Brain pericyte (primary cell): ENCODE measurements at regions not wholly inside any gene's neighbourhood (a gene's known extent, or its start where the extent isn't known, plus 50 kb on each side); places are given as distances from the start of the nearest gene placed in this dataset.

ENCODE experiments used
- DNase-seq: peaks from one replicate; pipeline ENCODE4 v3.0.0-alpha.2; 2012; ENCODE audit warnings: low read depth, low spot score

DNA sequence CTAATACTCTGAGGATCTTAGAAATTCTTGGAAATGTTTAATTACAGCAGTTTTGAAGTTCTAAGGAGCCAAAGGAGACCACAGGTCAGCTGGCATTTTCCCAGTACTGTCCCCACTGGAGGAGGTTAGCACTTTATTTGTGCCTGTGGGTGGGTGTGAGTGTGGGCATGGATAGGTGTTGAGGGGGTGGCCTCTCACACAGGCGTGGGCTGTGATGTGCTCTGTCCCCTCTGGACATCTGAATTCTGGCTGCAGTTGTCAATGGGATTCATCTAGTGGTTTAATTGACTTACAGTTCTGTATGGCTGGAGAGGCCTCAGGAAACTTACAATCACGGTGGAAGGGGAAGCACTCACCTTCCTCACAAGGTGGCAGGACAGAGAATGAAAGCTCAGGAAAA is 135.4 kb upstream of the NAMPT start:
- no peak for DNase-seq

DNA sequence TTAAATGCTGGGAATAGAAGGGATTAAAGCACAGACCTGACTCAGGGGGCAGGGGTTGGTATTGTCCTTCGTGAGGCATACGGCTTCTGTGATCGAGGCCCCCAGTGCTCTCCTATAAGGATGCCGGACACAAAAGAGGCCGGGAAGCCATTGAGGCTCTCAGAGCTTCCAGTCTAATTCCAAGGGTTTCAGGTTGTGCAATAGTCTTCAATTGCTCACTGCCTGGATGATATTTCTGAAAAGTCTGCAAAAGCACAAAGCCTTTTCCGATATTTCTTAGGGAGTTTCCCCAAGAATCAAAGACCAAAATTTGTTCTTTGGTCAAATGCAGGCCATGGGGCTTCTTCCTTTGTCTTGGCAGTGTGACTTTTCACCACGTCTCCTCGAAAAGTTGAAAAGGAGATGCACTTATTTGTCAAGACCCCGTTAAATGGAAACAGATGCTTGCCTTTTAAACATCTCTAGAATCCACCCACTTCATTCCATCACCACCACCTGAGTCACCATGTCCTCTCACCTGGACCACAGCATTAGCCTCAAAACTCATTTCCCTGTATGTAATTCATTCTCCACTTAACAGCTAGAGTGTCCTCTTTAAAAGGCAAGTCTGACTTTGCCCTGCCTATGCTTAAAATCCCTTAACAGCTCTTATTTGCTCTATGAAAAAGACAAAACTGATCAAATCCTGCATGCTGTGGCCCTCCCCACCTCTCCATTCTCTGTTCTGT is 134.8 kb upstream of the NAMPT start:
- DNase-seq, result no peak

DNA sequence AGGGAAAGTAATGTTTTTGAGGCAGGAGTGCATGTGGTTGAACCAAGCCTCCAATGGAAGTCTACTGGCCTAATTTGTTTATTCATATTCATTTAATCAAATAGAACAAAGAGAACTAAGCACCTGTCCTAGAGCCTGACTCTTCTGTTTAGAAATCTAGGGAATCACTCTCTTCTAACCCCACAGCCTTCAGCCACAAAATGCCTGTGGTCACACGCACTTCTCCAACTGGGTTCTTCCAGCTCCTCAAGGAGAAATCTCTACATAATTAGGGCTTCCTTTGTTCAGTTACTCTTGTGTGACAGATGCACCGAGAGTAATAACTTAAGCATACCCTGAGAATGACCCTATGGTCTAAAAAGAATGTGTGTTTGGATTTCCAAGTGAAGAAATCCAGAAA is 133.7 kb upstream of the NAMPT start:
- DNase-seq, result no peak

DNA sequence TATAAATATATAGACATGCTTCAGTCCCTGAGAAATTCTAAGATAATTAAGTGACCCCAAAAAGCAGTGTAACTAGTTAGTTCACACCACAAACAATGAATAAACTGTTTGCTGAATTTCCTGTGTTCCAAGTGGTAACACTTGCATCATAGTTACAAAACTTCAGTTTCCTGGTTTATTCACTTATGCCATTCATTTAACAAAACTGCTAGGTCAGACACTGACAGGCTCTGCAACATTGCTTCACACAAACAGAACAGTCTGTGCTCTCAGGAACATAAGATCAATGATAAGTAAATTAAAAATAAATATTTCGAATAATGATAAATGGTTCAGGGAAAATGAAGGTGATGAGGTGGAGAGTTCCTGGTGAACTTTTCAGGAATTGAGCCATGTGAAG is 133.3 kb upstream of the NAMPT start:
- DNase-seq, result no peak

DNA sequence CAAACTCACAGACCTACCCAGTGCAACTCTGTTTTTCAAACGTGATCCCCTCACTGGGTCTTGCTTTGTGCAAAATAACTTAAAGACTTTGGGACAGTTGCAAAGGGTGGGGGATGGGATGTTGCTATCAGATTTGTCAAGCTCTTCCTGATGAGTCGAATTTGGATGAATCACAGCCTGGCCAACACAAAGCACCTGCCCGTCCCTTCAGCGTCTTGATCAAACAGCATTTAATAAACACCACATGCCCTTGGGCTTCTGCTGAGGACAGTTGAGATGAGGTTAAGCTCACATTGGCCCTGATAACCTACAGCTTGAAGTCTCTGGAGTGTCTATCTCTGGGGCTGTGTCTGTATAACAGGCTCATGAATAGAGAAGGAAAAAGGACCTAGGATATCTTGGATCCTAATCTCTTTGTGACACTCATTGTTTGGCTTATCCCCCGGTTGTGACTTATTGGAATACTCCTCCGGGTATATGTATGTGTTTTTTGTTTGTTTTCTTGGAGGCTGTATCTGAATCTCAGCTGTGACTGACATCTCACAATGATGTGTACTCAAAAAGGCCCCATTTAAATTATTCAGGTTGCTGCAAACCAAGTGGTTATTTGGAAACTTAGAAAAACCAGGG is 132.6 kb upstream of the NAMPT start:
- DNase-seq, result no peak

DNA sequence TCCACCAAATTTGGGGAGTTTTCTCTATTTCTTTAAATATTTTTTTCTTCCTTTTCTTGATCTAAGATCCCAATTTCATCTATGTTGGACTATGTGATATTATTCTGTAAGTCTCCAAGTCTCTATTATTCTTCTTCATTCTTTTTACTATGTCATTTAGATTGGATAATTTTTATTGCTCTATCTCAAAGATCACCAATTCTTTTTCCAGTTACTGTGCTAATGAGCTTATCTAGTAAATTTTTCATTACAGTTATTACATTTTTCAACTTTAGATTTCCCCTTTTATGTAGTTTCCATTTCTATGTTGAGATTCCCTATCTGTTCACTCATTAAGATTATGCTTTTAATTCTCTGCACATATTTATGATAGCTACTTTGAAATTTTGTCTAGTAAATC is 131.6 kb upstream of the NAMPT start:
- DNase-seq, result no peak

DNA sequence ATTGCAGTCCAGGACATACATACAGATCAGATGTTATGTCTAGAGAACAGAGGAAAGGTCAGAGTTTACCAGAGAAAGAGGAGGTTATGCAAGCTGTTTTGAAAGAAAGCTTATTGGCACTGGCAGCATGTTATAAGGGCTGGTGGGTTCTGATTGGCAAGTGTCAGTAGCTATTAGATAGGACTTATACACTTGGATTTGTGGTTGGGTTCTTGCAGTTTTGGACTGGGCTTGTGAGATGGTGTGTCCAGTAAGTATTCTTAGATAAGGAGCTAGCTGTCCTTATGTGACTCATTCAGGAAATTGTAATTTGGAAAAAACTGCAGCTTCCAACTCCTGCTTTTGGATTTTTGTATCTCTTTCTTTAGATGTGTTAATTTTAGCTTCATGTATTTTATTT is 130.7 kb upstream of the NAMPT start:
- DNase-seq, result no peak

DNA sequence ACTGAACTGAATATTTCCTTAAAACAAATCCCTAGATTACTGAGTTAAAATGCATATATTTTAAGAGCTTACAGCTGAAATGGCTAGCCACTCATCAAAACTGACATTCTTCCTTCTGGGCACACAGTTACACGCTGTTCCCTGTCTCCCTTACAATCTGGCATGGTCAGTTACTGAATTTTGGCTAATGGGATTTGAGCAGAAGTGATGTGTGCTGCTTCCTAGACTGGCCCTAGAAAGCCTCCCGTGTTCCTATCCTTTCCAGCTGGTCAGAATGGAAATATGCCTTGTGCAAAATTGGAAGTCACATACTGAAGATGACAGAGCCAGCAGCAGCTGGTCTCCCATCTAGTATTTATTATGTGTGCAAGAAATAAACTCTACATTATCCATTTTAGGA is 128.7 kb upstream of the NAMPT start:
- DNase-seq, result no peak

DNA sequence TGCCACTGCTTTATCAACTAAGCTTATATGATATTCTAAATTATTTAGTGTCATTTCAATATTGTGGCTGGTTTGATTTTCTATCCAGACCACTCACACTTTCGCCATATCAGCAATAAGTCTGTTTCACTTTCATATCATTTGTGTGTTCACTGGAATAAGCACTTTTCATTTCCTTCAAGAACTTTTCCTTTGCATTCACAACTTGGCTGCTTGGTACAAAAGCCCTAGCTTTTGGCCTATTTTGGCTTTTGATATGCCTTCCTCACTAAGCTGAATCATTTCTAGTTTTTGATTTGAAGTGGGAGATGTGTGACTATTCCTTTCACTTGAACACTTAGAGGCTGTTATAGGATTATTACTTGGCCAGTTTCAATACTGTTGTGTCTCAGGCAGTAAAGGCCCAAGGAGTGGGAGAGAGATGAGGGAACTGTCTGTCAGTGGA is 120.9 kb upstream of the NAMPT start:
- DNase-seq, result no peak

DNA sequence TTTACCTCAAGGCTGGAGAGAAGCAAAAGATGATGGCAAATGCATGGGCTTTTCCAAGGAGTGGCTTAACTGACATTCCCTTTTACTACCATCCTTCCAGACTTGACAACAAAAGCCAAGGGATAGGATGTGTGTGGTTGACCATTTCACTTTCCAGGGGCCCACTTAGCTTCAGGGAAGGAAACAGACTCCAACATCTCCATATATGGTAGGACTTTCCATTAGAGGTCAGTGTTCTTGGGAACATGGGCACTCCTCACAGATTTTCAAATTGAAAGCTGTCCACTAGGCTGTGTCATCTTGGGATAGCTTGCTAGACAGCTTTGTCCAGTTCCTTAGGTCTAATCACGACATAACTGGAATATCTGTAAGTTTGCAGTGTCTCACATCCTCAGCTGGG is 118.1 kb upstream of the NAMPT start:
- DNase-seq, result no peak

DNA sequence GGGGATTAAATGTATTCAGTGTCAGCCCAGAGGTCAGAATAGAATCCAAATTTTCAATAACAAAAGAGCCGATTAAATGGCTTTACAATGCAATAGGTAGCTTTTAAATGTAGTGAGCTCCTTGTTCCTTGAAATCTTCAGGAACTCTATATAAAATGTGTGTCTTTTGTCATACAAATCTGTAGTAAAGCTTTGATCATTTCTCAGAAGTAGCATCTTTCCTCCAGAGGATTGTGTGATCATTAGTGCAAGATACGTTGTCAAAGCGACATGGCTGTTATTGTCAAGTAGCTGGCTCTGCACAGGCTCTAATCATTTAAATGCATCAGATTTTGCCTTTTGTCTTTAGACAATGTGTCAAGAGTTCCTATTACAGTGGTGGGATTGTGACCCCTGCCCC is 116.1 kb upstream of the NAMPT start:
- no peak for DNase-seq

DNA sequence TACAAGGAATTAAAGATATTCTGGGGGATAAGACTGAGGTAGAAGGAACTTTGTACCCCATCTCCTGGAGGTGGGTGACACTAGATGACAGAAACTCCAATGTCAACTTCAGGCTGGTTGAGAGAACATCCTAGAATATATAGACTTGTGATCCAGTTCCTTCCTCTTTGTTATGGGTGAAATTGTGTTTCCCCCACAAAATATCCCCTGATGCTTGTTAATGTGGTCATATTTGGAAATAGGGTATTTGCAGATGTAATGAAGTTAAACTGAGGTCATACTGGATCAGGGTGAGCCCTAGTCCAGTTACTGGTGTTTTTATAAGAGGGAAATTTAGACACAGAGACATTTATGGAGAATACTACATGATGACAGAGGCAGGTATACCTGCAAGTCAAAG is 114.0 kb upstream of the NAMPT start:
- DNase-seq, result no peak

DNA sequence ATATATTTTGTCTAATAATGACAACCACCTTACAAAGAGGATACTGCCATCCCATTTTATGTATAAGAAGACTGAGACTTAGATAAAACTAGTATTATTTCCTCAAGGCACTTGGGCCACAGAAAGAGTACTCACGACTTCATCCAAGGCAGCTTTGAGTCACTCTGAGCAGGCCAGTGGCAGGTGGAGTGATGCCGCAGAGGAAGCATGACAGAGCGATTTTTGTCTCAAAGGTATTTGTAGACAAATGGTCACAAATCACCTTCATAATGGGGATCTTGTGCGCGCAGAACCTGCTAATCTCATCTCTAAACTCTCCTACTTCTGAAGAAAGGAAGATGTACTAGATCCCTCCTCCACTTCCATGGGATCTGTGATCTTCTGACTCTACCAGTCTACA is 113.2 kb upstream of the NAMPT start:
- DNase-seq, result no peak

DNA sequence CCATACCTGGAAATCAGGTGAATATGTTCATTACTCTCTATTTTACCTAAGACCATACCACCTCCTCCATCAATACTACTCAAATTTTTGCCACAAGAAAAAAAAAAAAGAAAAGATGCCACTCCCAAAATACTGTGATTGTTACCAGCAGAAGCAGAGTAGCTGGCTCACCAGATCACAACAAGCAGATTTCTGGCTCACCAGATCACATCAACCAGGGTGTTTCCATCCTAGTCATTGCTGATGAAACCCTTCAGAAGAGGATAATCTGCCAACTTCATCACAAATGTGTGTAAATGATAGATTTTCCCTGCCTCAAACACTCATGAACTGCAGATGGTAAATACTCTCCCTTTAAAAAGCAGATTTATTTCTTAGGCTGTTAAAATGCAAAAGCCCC is 109.7 kb upstream of the NAMPT start:
- DNase-seq, result no peak

DNA sequence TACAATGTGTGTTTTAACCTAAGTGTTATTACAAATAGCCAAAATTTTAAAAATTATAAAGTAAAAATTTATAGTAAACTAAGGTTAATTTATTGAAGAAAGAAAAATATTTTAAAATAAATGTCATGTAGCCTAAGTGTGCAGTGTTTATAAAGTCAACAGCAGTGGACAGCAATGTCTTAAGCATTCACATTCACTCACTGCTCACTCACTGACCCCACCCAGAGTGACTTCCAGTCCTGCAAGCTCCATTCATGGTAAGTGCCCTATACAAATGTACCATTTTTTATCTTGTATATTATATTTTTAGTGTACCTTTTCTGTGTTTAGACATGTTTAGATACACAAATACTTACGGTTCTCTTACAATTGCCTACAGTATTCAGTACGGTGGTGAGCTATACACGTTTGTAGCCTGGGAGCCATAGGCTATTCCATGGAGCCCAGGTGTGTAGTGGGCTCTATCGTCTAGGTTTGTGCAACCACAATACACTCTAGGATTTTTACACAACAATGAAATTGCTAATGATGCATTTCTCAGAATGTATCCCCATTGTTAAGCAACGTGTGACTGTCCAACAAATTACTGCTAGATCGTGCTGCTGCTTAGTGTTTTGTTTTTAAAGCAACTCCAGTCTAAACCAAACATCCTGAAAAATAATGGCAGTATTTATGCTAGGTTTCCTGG is 108.9 kb upstream of the NAMPT start:
- DNase-seq, result no peak

DNA sequence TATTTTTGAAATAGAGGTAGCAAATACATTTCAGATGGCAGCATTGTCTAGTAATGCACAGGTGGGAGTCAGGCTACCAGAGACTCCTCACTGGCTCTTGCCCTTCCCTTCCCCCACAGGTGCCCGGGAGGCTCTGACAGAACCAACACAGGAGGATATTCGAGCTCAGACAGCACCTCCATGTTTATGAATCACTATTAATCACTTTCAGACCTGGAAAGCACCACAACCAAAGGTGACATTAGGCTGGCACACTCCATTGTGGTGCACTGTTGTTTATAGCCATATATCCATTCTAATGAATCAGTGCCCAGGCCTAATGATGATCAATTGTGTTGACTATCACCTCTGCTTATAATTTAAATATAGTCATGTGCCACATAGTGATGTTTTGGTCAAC is 107.8 kb upstream of the NAMPT start:
- DNase-seq, result no peak

DNA sequence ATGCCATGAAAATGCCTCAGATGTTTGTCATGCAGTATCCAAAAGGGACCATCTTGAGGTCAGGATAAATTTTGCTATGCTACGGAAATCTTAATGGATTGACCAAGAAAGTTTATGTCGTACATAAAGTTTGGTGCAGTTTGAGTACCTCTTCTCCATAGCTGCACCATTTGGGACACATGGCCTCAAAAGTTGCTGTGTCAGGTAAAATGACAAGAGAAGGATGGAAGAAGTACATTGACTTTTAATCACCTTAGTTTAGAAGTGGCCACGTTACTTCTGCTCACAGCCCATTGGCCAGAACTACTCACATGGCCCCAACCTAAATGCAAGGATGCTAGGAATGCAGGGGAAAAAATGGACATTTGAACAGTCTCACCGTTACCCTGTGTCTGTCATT is 107.4 kb upstream of the NAMPT start:
- no peak for DNase-seq

DNA sequence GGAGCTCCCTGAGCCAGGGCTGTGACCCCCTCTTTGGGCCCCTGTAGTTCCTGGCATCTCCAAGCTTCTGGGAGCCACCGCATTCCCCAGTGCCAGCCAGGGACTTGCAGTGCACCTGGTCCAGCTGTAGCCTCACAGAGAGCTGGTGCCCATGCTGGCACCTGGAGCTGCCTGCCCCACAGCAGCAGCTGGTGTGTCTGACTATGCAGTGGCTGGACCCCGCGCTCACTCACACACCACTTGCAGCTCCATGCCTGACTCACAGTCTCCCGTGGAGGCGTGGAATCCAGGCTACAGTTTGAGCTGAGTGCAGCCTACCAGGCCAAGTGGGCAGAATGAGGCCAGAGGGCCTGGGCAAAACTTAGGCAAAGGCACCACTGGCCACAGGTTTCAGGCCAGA is 102.2 kb upstream of the NAMPT start:
- no peak for DNase-seq

DNA sequence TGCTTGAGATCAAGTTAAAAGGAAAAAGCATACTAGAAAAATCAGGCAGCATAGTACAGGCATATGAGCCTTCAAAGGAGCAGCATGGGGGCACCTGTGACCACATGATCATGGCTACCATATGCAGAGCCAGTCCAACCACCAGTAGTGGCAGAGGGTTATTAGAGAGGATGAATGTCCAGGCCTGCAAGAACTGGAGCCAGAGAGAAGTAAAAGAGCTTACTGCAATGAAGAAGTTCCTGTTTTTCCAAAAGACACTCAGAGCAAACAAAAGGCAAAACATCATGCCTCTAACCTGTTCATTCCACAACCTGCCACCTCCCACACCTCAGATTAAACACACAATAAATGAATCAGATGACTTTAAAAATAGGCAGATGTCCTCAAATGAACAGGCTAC is 99.6 kb upstream of the NAMPT start:
- DNase-seq, result no peak

DNA sequence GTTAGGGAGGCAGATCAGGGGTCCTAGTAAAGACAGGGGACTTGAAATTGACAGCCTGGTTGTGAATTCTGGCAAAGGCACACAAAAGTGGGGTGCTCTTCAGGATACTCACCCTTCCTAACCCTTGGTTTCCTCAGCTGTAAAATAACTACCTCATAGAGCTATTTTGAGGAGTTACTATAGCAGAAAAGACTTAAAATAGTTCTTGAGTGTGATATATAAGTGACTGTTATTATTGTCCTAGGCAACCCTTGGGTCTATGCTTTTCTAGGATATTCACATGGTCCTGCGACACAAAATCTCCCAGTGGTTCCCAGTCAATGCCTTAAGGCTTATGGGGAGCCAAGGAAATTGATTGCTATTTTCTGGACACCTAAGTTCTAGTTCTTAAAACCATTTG is 98.1 kb upstream of the NAMPT start:
- no peak for DNase-seq

DNA sequence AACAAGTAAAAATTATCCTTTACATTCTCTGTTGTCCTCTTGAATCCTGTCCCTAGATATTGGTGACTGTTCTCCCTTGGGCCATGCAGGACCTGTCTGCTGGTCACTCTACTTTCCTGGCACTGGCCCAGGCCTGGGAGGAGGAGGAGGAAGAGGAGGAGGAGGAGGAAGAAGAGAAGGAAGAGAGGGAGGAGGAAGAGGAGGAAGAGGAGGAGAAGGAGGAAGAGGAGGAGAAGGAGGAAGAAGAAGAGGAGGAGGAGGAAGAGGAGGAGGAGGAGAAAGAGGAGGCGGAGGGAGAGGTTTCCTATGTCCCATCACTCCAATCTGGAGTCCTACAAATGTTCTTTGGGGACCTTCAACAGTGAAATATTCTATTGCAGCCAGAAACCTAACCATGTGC is 97.3 kb upstream of the NAMPT start:
- DNase-seq, result no peak

DNA sequence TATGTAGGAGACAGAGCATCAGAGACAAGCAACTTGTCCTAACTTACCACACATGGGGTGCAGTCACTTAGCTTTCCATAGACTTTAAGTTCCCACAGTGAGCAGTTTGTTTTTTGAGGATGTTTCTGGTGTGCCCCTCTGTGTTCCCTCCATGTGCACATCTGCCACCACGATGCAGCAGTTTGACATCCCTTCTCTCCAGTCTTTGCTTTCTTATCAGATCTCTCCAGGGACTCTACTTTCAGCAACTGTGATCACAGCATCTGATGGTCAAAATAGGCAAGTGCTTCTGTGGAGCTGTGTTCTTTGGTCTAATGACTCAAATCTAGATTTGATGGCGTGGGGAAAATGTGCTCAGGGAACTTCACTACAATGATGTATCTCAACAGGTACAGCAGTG is 96.5 kb upstream of the NAMPT start:
- no peak for DNase-seq

DNA sequence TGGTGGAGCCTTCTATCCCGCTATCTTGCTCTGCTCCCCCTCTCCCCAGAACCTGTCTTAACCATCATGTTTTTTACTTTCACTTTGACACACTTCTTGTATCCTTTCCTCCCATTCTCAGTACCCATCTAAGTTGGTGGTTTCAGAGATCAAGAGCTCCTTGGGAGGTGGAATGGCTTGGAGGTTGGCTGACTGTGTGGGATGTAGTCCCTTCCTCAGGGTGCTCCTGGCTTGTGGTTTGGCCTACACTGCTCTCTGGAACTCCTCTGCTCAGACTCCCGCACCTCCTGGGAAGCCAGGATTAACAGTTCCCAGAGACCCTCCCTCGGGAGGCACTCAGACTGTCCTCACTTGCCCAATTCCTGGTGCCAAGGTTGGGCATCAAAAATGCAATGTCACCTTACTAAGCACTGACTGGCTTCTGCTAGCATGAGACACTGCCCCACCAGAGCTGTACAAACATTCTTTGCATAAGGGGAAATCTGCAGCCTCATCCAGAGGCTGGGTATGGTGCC is 93.1 kb upstream of the NAMPT start:
- no peak for DNase-seq
